ENCODE measurements at regions not wholly inside any gene's neighbourhood (a gene's known extent, or its start where the extent isn't known, plus 50 kb on each side); places are given as distances from the start of the nearest gene placed in this dataset.

- Histone ChIP-seq H3K36me3 (ENCODE audit: insufficient read depth, low read length) (no peaks in the 10 kb centered on the region), H4K20me1 (ENCODE audit: insufficient read depth, low read length) (no peaks in the 10 kb centered on the region), H3K4me3 (ENCODE audit: low read depth in 1 of 2, low read length in 2 of 2) (no peak overlapping the region), H3K27me3 (ENCODE audit: insufficient read depth, low read length, poor library complexity) (no peaks in the 10 kb centered on the region), H3K27ac (ENCODE audit: low read length) (no peak overlapping the region), H3K9me3 (ENCODE audit: insufficient read depth, low read length, severe bottlenecking) (no peaks in the 10 kb centered on the region), H3K4me2 (ENCODE audit: insufficient read depth, low read length) (no peak overlapping the region), H3K79me2 (ENCODE audit: insufficient read depth, low read length) (no peaks in the 10 kb centered on the region), H3K9ac (ENCODE audit: low read depth, low read length) (no peak overlapping the region), H2AFZ (ENCODE audit: low read depth, low read length) (no peak overlapping the region), H3K4me1 (ENCODE audit: insufficient read depth, low read length) (no peaks in the 10 kb centered on the region)
- no peak for DNase-seq
- ATAC-seq (ENCODE audit: insufficient read depth, low read depth): no peak
- no peak for TF ChIP-seq EZH2 (IDR thresholded peaks at IDR 0.05; ENCODE audit: borderline replicate concordance, low read depth, low read length, severe bottlenecking)
Observed at GRCh38 chr3:14330508-14330907, 71.9 kb upstream of the SLC6A6 start.

GRCh38 chr3:14331251-14331650 is 71.2 kb upstream of the SLC6A6 start:
- DNase-seq (no peak), ATAC-seq (ENCODE audit: insufficient read depth, low read depth) (no peak)
- TF ChIP-seq EZH2 (IDR thresholded peaks at IDR 0.05; ENCODE audit: borderline replicate concordance, low read depth, low read length, severe bottlenecking): no peak
- Histone ChIP-seq H2AFZ (ENCODE audit: low read depth, low read length) (no peak overlapping the region), H3K9ac (ENCODE audit: low read depth, low read length) (no peak overlapping the region), H3K36me3 (ENCODE audit: insufficient read depth, low read length) (no peaks in the 10 kb centered on the region), H3K4me1 (ENCODE audit: insufficient read depth, low read length) (no peaks in the 10 kb centered on the region), H3K27me3 (ENCODE audit: insufficient read depth, low read length, poor library complexity) (no peaks in the 10 kb centered on the region), H3K79me2 (ENCODE audit: insufficient read depth, low read length) (no peaks in the 10 kb centered on the region), H3K4me2 (ENCODE audit: insufficient read depth, low read length) (no peak overlapping the region), H3K4me3 (ENCODE audit: low read depth in 1 of 2, low read length in 2 of 2) (no peak overlapping the region), H3K9me3 (ENCODE audit: insufficient read depth, low read length, severe bottlenecking) (no peaks in the 10 kb centered on the region), H4K20me1 (ENCODE audit: insufficient read depth, low read length) (no peaks in the 10 kb centered on the region), H3K27ac (ENCODE audit: low read length) (no peak overlapping the region)

GRCh38 chr3:14332392-14332791 is 70.0 kb upstream of the SLC6A6 start:
- TF ChIP-seq EZH2 (IDR thresholded peaks at IDR 0.05; ENCODE audit: borderline replicate concordance, low read depth, low read length, severe bottlenecking): no peak
- no peak for TF ChIP-seq CTCF (IDR thresholded peaks at IDR 0.05; ENCODE audit: borderline replicate concordance, extremely low read depth, low read length, poor library complexity, severe bottlenecking)
- no peaks in the 10 kb centered on the region for H3K36me3 ChIP-seq (ENCODE audit: insufficient read depth, low read length)

GRCh38 chr3:14333215-14333614 is 69.2 kb upstream of the SLC6A6 start:
- Histone ChIP-seq H3K36me3 (ENCODE audit: insufficient read depth, low read length) (no peaks in the 10 kb centered on the region), H4K20me1 (ENCODE audit: insufficient read depth, low read length) (no peaks in the 10 kb centered on the region), H3K27ac (ENCODE audit: low read length) (no peak overlapping the region), H3K9ac (ENCODE audit: low read depth, low read length) (no peak overlapping the region), H3K4me3 (ENCODE audit: low read depth in 1 of 2, low read length in 2 of 2) (no peak overlapping the region), H2AFZ (ENCODE audit: low read depth, low read length) (no peak overlapping the region), H3K4me1 (ENCODE audit: insufficient read depth, low read length) (no peaks in the 10 kb centered on the region), H3K79me2 (ENCODE audit: insufficient read depth, low read length) (no peaks in the 10 kb centered on the region), H3K27me3 (ENCODE audit: insufficient read depth, low read length, poor library complexity) (no peaks in the 10 kb centered on the region), H3K4me2 (ENCODE audit: insufficient read depth, low read length) (no peak overlapping the region), H3K9me3 (ENCODE audit: insufficient read depth, low read length, severe bottlenecking) (no peaks in the 10 kb centered on the region)
- ATAC-seq (ENCODE audit: insufficient read depth, low read depth) (no peak), DNase-seq (no peak)
- no peak for TF ChIP-seq CTCF (IDR thresholded peaks at IDR 0.05; ENCODE audit: borderline replicate concordance, extremely low read depth, low read length, poor library complexity, severe bottlenecking)
- TF ChIP-seq EZH2 (IDR thresholded peaks at IDR 0.05; ENCODE audit: borderline replicate concordance, low read depth, low read length, severe bottlenecking): no peak

More at GRCh38 chr3:14332392-14332791, 70.0 kb upstream of the SLC6A6 start:
- no peak for DNase-seq
- no peaks in the 10 kb centered on the region for H3K79me2 ChIP-seq (ENCODE audit: insufficient read depth, low read length)
- no peak overlapping the region for H3K4me2 ChIP-seq (ENCODE audit: insufficient read depth, low read length)
- H3K9ac ChIP-seq (ENCODE audit: low read depth, low read length): no peak overlapping the region
- H3K27ac ChIP-seq (ENCODE audit: low read length): no peak overlapping the region
- H3K4me1 ChIP-seq (ENCODE audit: insufficient read depth, low read length): no peaks in the 10 kb centered on the region
- H3K4me3 ChIP-seq (ENCODE audit: low read depth in 1 of 2, low read length in 2 of 2): no peak overlapping the region
- ATAC-seq (ENCODE audit: insufficient read depth, low read depth): no peak
- no peak overlapping the region for H2AFZ ChIP-seq (ENCODE audit: low read depth, low read length)
- no peaks in the 10 kb centered on the region for H3K9me3 ChIP-seq (ENCODE audit: insufficient read depth, low read length, severe bottlenecking)
- H3K27me3 ChIP-seq (ENCODE audit: insufficient read depth, low read length, poor library complexity): no peaks in the 10 kb centered on the region
- H4K20me1 ChIP-seq (ENCODE audit: insufficient read depth, low read length): no peaks in the 10 kb centered on the region

All from DND-41 (cell line).